NCI-H2107 treated with DMSO at 0.1 percent for 48 hours (cell line): ENCODE measurements at regions not wholly inside any gene's neighbourhood (a gene's known extent, or its start where the extent isn't known, plus 50 kb on each side); places are given as distances from the start of the nearest gene placed in this dataset.
"Not testable (repeated sequence)": the region's sequence is repeated elsewhere in the genome, so short reads cannot be mapped to it uniquely, and the experiment has no call there.

Experiments used
- DNase-seq: peaks from one replicate; lab custom pipeline; 2025; ENCODE audit not compliant: unreplicated experiment; lab: John Stamatoyannopoulos, UW

DNA sequence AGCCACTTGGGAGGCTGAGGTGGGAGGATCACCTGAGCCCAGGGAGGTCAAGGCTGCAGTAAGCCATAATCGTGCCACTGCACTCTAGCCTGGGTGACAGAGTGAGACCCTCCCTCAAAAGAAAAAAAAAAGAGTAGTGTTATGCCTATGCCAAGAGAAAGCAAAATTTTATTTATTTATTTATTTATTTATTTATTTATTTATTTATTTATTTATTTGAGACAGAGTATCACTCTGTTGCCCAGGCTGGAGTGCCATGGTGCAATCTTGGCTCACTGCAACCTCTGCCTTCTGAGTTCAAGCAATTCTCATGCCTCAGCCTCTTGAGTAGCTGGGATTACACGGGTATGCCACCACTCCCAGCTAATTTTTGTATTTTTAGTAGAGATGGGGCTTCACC lies 72.6 kb upstream of the RAPGEF2 start:
- DNase-seq, result not testable (repeated sequence)

DNA sequence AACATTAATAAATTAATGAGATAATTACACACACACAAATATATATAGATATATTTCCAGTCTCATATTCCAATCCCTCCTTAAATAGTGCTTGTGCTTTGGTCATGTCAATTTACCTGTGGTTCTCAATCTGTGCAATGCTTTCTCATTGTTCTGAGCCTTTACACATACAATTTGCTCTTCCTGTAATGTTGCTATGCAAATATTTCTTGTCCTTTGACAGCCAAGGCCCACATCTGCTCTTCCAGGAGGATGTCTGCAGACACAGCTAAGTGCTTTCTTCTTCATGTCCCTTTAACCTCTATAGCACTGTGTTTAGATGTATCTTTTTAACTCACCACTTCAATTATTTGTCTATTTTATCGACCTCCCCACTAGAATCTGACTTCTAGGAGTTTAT lies 67.3 kb upstream of the RAPGEF2 start:
- no peak for DNase-seq

DNA sequence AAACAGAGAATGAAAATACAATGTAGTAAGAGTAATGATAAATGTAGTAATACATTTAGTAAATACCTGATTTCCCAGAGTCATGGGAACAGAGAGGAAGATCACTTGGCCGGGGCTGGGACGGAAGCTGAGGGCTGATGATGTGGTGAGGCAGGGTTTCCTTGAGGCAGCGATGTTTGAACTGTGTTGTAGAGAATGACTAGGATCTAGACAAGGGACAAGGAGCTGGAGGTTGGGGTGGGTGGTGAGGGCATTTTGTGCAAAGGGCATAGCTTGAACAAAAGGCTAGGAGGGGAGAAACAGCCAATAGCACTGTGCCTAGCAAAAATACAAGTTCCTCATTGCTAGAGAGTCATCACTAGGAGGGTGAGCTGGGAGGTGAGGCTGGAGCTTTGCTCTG lies 64.3 kb upstream of the RAPGEF2 start:
- DNase-seq, result no peak

DNA sequence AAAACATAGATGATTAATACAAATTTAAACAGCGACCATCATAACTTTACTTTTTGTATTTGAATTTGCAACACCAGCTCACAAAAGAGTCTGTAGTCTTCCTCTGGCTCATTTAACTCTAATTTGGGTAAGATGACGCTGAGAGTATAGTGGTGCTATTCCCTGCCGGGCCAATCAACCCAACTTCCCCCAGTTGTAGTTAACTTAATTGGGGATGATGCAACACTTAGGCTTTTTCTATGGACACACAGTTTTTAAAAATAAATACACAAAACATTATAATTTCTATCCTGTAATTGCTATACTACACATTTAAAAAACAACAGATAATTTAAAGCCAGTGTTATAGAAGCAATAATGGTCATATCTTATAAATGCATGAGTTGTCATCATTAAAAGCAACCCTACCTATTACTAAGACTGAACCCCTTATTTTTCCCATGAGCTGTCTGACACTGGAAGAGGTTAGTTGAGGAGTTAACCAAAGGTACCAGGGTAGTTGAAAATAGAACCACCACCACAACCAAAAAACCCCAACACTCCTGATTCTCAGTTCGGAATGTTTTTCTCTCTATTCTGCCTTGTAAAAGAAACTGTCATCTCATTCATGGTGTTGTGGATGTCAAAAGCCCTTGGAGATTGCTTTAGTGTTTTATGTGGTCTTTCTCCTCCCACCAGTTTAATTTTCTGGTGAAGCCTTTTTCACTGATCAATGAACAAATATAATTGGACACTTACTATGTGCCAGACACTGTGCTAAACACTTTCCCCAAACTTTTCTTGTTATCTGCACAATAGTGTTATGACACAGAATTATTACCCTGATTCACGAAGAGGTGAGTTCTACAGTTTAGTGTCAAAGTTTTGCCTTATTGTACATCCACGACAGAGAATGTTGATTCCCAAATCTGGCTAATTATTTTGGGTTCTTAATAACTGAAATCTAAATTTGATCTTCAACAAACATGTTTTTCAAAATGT lies 61.5 kb upstream of the RAPGEF2 start:
- no peak for DNase-seq

DNA sequence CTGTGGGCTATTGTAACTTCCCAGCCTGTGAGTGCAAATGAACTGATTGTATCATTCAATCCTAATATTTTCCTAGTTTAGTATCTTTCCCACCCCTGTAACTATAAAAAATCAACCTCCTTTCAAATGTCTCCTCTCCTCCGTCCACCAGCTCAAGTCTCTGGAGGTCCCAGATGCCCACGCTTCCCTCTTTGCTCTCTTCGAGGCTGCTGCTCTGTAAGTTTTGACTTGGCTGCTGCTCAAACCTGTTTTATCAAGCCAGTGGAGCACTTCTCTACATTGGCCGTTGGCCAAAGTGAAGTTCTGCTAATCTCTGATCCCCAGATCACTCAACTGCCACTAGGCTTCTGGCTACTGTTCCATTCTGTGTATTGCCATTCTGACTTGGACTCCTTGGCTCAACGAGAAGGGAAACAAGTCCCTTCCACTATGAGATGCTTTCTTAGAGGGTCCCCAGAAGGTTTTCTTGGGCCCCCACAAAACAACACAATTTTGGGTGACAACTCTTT lies 60.7 kb upstream of the RAPGEF2 start:
- DNase-seq, result no peak

DNA sequence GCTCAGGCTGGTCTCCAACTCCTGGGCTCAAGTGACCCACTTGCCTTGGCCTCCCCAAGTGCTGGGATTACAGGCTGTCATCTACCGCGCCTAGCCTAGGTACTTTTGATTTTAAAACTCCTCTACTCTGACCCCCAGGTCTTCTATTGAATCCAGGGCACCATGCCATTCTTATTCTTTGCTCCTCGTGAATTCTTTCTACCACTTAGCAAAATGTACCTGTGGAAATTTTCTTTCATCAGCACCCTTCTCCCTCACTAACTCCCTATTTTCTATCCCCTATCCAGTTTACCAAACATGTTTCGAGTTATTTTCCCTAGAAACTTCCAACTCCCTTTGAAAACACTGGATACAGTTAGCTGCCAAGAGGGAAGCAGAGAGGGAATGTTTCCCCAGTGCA lies 60.0 kb upstream of the RAPGEF2 start:
- DNase-seq, result no peak

DNA sequence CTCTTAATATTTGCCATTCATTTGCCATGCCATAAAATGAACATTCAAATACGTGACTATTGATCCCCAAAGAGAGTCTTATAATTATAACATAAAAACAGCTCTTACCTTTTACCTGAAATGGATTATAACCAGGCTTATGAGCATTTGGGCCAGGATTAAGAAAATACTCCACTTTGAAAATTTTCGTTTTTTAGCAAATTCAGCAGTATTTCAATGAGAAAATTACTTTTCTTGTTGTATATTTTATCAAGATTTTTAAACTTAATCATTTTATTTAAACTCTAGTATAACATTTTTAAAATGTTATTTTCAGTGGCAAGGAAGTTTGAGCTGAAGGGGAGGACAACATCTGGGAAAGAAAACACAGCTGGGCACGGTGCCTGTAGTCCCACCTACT lies 59.0 kb upstream of the RAPGEF2 start:
- DNase-seq, result no peak

DNA sequence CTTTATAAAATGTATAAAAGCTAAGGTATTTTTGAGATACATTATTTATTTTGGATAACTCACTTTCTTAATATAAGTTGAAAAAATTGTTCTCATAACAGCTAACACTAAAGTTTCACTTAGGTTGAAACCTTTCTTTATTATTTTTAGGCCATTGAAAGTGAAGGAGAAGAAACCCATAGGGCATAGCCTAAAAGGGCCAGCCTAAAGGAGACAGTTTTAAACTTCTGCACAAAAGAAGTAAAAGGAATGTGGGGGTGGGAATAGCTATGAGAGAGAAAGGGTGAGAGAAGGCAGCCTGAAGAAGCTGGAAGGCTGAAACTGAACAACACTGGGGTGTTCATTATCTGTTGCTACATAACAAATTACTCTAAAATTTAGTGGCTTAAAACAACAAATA lies 57.6 kb upstream of the RAPGEF2 start:
- DNase-seq, result no peak

DNA sequence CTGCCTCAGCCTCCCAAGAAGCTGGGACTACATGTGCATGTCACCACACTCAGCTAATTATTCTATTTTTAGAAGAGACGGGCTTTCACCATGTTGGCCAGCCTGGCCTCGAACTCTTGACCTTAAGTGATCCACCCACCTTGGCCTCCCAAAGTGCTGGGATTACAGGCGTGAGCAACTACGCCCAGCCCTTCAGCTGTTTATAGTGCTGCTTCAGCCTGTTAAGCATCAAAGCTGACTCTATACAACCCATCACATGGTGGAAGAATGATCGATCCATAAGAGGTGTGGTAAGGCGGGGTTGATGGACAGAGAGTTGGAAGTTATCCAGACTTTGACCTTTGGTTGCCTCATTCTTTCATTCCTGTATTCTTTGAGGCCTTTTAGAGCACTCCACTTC lies 56.2 kb upstream of the RAPGEF2 start:
- DNase-seq, result no peak

DNA sequence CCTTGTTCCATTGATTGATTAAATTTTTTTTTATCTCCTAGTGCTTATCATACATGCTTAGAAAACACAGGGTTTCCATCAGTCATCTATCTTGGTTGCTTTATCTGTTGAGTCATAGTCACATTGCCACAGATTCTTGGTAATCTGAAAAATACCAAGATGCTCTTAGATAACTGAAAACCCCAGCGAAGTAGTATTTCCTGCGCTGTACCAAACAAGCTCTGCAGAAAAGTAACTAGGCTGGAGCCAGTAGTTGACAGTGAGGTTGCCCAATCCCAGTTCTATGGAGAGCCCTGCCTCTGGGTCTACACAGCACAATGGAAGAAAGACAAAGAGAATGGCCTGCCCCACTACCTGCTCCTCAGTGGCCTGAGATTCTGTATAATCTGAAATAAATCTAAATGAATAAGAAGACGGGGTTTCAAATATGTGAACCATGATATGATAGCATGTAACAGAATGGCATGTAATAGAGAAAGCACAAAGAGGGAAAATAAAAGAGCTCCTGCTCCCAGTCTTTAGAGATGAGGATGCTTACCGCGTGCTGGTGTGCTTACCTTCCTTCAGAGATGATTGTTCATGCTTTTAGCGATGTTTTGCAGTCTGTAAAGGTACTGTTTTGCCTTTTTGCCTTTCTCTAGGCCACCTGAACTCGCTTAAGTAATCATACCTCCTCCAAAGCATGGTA lies 55.3 kb upstream of the RAPGEF2 start:
- peak; percentile 37 for DNase-seq

DNA sequence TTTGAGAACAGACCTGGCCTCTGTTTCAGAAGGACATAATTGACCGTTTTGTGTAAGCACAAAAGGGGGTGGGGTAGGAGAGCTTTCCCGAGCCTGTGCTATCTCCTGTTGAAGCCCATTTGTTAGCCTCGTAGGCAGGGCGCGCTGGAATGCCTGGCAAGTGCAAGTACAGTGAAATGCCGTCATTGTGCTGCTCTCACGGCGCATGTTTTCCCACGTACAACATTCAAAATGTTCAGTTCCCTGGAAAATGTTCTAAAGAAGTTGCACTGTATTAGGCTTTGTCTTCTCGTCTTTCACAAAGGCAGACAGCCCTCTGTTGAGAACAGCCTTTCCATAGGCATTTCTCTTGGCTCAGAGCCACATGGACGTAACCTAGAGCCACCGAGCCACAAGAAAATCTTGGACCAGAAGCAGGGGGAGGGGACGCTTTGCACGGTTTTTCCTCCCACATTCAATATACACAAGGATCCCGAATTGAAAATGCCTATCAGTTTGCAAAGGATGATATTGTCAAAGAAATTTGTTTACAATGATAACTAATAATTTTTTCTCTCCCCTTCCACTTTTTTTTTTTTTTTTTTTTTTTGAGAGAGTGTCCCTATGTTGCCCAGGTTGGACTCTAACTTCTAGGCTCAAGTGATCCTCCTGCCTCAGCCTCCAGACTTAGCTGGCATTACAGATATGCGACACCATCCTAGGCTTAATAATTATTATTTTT lies 54.6 kb upstream of the RAPGEF2 start:
- no peak for DNase-seq

DNA sequence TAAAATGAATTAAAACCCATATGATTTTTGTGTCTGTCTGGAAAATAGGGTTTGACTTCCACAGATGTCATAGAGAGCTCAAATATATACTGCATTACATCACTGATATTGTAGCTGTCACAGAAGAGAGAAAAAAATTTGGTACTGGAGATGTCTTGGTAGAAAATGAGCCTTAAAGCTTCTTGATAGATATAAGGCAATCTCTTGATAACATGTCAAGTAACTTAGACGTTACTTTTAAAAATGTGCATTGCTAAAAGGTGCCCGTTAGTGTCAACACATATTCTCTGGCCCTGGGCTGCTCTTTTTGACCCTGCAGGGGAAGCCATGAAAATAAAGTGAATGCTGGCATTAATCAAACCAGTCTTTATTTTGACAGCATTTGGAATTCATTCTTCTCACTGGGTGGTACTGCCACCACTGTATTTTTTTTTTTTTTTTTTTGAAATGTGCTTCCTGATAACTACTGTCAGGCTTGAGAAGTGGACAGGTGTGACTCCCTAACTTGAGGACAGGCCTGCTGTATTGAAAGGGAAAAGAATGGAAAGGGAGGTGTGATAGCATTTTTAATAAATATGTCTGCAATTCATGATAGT lies 53.0 kb upstream of the RAPGEF2 start:
- DNase-seq, result no peak

DNA sequence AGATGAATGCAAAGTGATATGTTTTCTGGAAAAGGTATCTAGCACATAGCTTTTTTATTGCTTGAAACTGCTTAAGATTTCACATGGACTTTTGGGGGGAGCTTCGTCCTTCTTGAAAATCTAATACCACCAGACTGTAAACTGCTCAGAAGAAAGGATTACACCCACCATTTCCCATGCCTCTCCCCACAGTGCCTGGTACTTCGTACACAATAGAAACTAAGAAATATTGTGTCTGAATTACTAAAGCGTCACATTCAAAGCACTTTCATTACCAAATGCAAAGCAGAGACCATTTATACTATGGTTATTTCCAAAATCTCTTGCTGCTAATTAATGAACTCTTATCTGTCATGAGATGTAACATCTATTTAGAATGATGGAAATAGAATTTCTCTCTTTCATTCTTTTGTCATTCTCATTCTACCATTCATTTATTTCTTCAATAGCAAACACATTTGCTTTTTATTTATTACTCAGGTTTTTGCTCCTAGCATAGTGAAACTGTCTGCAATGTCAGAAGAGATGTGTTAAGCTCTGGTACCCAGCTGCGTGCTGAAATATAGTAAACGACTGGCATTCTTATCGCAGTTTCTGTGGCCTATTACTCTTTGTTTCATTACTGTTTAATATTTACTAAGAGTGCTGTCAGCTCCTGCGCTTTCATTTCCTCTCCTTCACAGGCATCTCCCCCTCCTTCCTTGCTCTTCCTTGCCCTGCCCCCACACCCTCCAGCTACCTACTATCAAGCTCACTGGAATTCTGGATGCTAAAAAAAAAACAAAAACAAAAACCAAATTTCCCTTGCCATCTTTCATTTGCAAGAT lies 51.4 kb upstream of the RAPGEF2 start:
- DNase-seq, result no peak

DNA sequence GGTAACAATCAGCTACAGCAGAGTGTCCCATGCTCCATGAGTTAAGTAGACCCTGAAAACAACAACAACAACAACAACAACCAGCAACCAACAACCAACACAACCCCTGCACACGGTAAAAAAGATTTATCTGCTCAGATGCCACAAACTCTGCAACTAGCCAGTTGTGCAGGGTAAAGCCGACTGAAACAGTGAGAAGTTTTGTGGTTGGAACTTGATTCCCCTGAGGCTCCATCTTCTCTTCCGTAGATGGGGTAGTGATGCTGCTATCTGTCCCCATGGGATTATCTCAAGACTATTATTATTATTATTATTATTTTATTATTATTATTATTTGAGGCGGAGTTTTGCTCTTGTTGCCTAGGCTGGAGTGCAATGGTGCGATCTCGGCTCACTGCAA lies 50.6 kb upstream of the RAPGEF2 start:
- no peak for DNase-seq
